Panc1 (cell line): ENCODE measurements at regions not wholly inside any gene's neighbourhood (a gene's known extent, or its start where the extent isn't known, plus 50 kb on each side); places are given as distances from the start of the nearest gene placed in this dataset.
A peak's percentile ranks its signal among the peaks of the same experiment; 100 is the strongest.

ENCODE experiments used
- ATAC-seq: fragments of 200-7000 bp; cut with Tn5 transposase; 2 replicates; pipeline ENCODE4 v1.9.1; 2020; ENCODE audit warnings: mild to moderate bottlenecking, moderate library complexity
- BruUV-seq: library from RNA; stranded (reverse); fragments of 400-500 nt; replicated peaks from 2 replicates; lab custom pipeline; 2021; lab: Mats Ljungman, UMichigan
- CTCF ChIA-PET: fragments of 300-600 bp; sonication (Branson Sonifier 250); formaldehyde crosslinking; loops from one replicate; lab custom pipeline; 2022; ENCODE audit warnings: antibody characterized with exemption; lab: Charles Lee
- POLR2A ChIA-PET: fragments of 300-600 bp; sonication (Branson Sonifier 250); formaldehyde crosslinking; loops from one replicate; lab custom pipeline; 2022; ENCODE audit warnings: antibody characterized with exemption; lab: Charles Lee
- DNase-seq: peaks from one replicate; pipeline ENCODE4 v3.0.0-alpha.2; 2010; ENCODE audit warnings: low read depth, low spot score
- H3K27ac ChIP-seq: 2 replicates; pipeline ENCODE4 v1.5.1; 2011; ENCODE audit warnings: mild to moderate bottlenecking, low read length, inconsistent platforms
- H3K27me3 ChIP-seq: fragments of 200-500 bp; sonication (Bioruptor generic); 2 replicates; pipeline ENCODE4 v1.6.0; 2014; ENCODE audit warnings: low read length, inconsistent platforms; ENCODE audit not compliant: control insufficient read depth, insufficient read depth
- H3K36me3 ChIP-seq: fragments of 200-500 bp; sonication (Bioruptor generic); 2 replicates; pipeline ENCODE4 v1.5.1; 2014; ENCODE audit warnings: inconsistent platforms, mild to moderate bottlenecking, low read length, moderate library complexity; ENCODE audit not compliant: control insufficient read depth, insufficient read depth
- H3K4me1 ChIP-seq: 2 replicates; pipeline ENCODE4 v1.5.1; 2011; ENCODE audit warnings: inconsistent platforms, mild to moderate bottlenecking, low read length, moderate library complexity; ENCODE audit not compliant: control insufficient read depth, insufficient read depth
- H3K4me3 ChIP-seq, 2 experiments: 2 replicates each; pipeline ENCODE4 v1.5.1; 2011 to 2012; ENCODE audit warnings: low read depth in 2 of 2, low read length in 2 of 2, mild to moderate bottlenecking in 2 of 2, inconsistent platforms in 1 of 2, moderate library complexity in 1 of 2
- H3K9me3 ChIP-seq: fragments of 200-500 bp; sonication (Bioruptor generic); 2 replicates; pipeline ENCODE4 v1.5.1; 2014; ENCODE audit warnings: low read depth, mild to moderate bottlenecking, inconsistent platforms, low read length, moderate library complexity; ENCODE audit not compliant: control insufficient read depth, insufficient read depth
- POLR2AphosphoS5 ChIP-seq: IDR thresholded peaks from 2 replicates; pipeline ENCODE4 v1.6.1; 2012; ENCODE audit warnings: mild to moderate bottlenecking, low read depth, low read length, moderate library complexity
- SIN3A ChIP-seq: IDR thresholded peaks from 2 replicates; pipeline ENCODE4 v1.6.1; 2012; ENCODE audit warnings: low read depth, mild to moderate bottlenecking, low read length, moderate library complexity, borderline replicate concordance; ENCODE audit not compliant: insufficient read depth
- TCF7L2 ChIP-seq: IDR thresholded peaks from 2 replicates; pipeline ENCODE4 v1.6.1; 2011; ENCODE audit warnings: mild to moderate bottlenecking, low read depth, low read length, inconsistent platforms
- in situ Hi-C: cut with HindIII; loops from 2 replicates; pipeline ENCODE4 v1.10.0; 2016; ENCODE audit warnings: low sequenced_read_pairs, low pct_unique_long_range_greater_than_20kb
- intact Hi-C: fragments of 100-400 bp; cut with micrococcal nuclease; formaldehyde crosslinking; loops from one replicate; pipeline ENCODE4 v1.10.0; 2022; ENCODE audit not compliant: unreplicated experiment
- TF ChIP-seq, protein P1 (sequence below): fragments of 450-650 bp; IDR thresholded peaks from 2 replicates; pipeline ENCODE4 v1.5.1; 2017; ENCODE audit warnings: mild to moderate bottlenecking
- TF ChIP-seq, protein P2 (sequence below), 2 experiments: IDR thresholded peaks; 2 replicates each; pipeline ENCODE4 v1.6.1; 2011 to 2012; ENCODE audit warnings: low read depth in 2 of 2, control low read depth in 1 of 2, low read length in 1 of 2, mild to moderate bottlenecking in 1 of 2, moderate library complexity in 1 of 2; ENCODE audit not compliant: insufficient read depth in 1 of 2

DNA sequence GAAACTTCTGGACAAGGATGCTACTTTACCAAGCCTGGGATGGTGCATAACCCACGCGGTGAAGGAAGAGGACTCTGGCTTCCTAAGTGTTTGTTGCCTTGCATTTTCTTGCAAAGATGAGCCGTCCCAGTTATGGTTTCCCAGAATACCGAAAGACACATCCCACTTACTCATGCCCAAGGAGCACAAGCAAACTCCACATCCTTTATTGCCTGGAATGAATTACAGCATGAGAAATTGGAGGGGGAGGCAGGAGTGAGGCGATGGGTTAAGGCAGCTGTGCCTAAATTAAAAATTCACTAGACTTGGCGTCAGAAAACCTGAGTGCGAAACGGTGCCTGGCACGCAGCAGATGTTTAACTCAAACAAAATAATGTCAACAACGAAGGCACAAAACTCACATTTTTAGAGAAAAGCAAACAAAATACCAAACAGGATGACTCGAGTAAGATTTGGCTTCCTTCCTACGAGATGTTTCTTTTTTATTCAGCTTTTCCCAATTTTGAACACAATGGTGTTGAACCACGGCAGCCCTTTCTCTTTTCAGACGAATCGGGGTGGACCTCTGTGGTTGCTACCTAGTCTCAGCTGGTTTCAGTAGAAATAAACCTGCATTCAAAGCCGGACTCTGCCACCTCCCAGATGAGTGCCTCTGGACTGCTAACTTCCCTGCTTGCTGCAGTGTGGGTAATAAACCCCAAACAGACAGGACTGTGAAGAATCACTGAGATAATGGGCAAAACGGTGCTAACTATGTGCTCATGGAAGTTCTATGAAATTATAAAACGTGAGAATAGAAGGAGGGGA, 100.3 kb upstream of the NCK2 start:
- ChIA-PET CTCF (no interaction called here), POLR2A (no interaction called here)
- Histone ChIP-seq H3K27me3 (no peaks in the 10 kb centered on the region), H3K27ac (no peak overlapping the region), H3K36me3 (no peaks in the 10 kb centered on the region), H3K4me1 (peaks cover 6% of the 10 kb centered on the region), H3K4me3 (peak overlapping the region in 1 of 2 experiments; percentile 7; a peak in 1 of 4 replicates), H3K9me3 (no peaks in the 10 kb centered on the region)
- ATAC-seq, result 0 out of 2 replicates have a peak, but pooled peaks have one; percentile 30
- TF ChIP-seq, protein P1, sequence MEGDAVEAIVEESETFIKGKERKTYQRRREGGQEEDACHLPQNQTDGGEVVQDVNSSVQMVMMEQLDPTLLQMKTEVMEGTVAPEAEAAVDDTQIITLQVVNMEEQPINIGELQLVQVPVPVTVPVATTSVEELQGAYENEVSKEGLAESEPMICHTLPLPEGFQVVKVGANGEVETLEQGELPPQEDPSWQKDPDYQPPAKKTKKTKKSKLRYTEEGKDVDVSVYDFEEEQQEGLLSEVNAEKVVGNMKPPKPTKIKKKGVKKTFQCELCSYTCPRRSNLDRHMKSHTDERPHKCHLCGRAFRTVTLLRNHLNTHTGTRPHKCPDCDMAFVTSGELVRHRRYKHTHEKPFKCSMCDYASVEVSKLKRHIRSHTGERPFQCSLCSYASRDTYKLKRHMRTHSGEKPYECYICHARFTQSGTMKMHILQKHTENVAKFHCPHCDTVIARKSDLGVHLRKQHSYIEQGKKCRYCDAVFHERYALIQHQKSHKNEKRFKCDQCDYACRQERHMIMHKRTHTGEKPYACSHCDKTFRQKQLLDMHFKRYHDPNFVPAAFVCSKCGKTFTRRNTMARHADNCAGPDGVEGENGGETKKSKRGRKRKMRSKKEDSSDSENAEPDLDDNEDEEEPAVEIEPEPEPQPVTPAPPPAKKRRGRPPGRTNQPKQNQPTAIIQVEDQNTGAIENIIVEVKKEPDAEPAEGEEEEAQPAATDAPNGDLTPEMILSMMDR, result no peak
- TF ChIP-seq, protein P2, sequence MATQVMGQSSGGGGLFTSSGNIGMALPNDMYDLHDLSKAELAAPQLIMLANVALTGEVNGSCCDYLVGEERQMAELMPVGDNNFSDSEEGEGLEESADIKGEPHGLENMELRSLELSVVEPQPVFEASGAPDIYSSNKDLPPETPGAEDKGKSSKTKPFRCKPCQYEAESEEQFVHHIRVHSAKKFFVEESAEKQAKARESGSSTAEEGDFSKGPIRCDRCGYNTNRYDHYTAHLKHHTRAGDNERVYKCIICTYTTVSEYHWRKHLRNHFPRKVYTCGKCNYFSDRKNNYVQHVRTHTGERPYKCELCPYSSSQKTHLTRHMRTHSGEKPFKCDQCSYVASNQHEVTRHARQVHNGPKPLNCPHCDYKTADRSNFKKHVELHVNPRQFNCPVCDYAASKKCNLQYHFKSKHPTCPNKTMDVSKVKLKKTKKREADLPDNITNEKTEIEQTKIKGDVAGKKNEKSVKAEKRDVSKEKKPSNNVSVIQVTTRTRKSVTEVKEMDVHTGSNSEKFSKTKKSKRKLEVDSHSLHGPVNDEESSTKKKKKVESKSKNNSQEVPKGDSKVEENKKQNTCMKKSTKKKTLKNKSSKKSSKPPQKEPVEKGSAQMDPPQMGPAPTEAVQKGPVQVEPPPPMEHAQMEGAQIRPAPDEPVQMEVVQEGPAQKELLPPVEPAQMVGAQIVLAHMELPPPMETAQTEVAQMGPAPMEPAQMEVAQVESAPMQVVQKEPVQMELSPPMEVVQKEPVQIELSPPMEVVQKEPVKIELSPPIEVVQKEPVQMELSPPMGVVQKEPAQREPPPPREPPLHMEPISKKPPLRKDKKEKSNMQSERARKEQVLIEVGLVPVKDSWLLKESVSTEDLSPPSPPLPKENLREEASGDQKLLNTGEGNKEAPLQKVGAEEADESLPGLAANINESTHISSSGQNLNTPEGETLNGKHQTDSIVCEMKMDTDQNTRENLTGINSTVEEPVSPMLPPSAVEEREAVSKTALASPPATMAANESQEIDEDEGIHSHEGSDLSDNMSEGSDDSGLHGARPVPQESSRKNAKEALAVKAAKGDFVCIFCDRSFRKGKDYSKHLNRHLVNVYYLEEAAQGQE (IDR thresholded peaks at IDR 0.05; ENCODE audit: insufficient read depth in 1 of 2, low read depth in 2 of 2, low read length in 1 of 2), result no peak
- TF ChIP-seq SIN3A, result no peak
- TF ChIP-seq POLR2AphosphoS5, result no peak
- TF ChIP-seq TCF7L2, result no peak
- DNase-seq, result no peak
- BruUV-seq, result no TSS peak
- in situ Hi-C loops, result no loop called here
- intact Hi-C loops, result no loop called here

DNA sequence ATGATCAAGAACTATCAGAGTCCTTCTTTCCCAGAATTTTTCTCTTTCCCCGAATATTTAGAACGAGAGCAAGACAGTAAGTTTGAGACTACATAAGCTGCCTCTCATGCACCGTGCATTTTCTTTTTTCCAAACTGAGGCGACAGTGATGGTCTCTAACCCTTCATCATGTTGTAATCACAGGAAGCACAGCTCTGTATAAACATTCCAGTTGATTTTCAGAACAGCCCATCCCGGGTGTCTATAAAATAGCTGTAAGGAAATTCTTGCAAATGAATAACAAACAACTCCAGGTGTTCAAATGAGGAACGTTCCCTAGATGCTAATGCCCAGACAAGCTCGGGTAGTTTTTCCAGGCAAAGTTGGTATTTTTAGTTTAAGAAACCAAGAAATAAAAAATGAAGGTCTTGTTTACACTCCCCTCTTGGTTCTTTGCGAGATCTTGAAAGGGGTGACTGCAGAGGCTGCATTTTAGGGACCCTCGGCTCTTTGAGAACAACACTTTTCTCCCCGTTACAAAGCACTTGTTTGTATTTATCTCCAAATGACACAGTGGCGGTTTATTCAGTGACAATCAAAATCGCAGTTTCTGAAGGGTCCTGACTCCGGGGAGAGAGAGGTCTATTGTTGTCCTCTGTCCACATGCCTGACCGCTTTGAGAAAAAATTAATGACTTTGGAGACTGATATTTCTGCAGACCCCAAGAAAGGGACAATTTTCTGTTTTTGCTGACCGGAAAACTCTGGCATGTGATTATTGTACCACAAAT, 101.1 kb upstream of the NCK2 start:
- CTCF ChIA-PET, result no interaction called here
- BruUV-seq, result no TSS peak
- DNase-seq, result no peak
- POLR2A ChIA-PET, result no interaction called here
- intact Hi-C loops (no loop called here), in situ Hi-C loops (no loop called here)
- Histone ChIP-seq H3K27ac (no peak overlapping the region), H3K36me3 (no peaks in the 10 kb centered on the region), H3K9me3 (no peaks in the 10 kb centered on the region), H3K4me1 (peaks cover 6% of the 10 kb centered on the region), H3K4me3 (no peak overlapping the region), H3K27me3 (no peaks in the 10 kb centered on the region)
- TF ChIP-seq TCF7L2, result no peak
- TF ChIP-seq SIN3A, result no peak
- TF ChIP-seq, protein P1, result no peak
- TF ChIP-seq, protein P2 (IDR thresholded peaks at IDR 0.05; ENCODE audit: insufficient read depth in 1 of 2, low read depth in 2 of 2, low read length in 1 of 2), result no peak
- no peak for TF ChIP-seq POLR2AphosphoS5
- no peak for ATAC-seq
